ENCODE measurements at regions not wholly inside any gene's neighbourhood (a gene's known extent, or its start where the extent isn't known, plus 50 kb on each side); places are given as distances from the start of the nearest gene placed in this dataset.

- intact Hi-C loops (cut with micrococcal nuclease): no loop called here
- no peaks in the 10 kb centered on the region for H3K36me3 ChIP-seq
- H3K9me3 ChIP-seq (replicated peaks): peaks cover 22% of the 10 kb centered on the region
- H3K4me1 ChIP-seq: no peaks in the 10 kb centered on the region
- no peak for DNase-seq
- TF ChIP-seq, protein P1, sequence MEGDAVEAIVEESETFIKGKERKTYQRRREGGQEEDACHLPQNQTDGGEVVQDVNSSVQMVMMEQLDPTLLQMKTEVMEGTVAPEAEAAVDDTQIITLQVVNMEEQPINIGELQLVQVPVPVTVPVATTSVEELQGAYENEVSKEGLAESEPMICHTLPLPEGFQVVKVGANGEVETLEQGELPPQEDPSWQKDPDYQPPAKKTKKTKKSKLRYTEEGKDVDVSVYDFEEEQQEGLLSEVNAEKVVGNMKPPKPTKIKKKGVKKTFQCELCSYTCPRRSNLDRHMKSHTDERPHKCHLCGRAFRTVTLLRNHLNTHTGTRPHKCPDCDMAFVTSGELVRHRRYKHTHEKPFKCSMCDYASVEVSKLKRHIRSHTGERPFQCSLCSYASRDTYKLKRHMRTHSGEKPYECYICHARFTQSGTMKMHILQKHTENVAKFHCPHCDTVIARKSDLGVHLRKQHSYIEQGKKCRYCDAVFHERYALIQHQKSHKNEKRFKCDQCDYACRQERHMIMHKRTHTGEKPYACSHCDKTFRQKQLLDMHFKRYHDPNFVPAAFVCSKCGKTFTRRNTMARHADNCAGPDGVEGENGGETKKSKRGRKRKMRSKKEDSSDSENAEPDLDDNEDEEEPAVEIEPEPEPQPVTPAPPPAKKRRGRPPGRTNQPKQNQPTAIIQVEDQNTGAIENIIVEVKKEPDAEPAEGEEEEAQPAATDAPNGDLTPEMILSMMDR (IDR thresholded peaks at IDR 0.05; ENCODE audit: borderline replicate concordance): no peak
- peaks cover 29% of the 10 kb centered on the region for H3K27me3 ChIP-seq (ENCODE audit: low read depth)
- no peak overlapping the region for H3K27ac ChIP-seq (replicated peaks)
- H3K4me3 ChIP-seq: no peak overlapping the region
Measured at GRCh38 chr10:47158116-47159071, 141.6 kb upstream of the GDF10 start.

GRCh38 chr10:47159361-47160260 is 140.4 kb upstream of the GDF10 start:
- H3K4me3 ChIP-seq: no peak overlapping the region
- peaks cover 37% of the 10 kb centered on the region for H3K27me3 ChIP-seq (ENCODE audit: low read depth)
- no peak overlapping the region for H3K27ac ChIP-seq (replicated peaks)
- TF ChIP-seq, protein P1 (IDR thresholded peaks at IDR 0.05; ENCODE audit: borderline replicate concordance): no peak
- peaks cover 16% of the 10 kb centered on the region for H3K9me3 ChIP-seq (replicated peaks)
- no peak for DNase-seq
- no peaks in the 10 kb centered on the region for H3K36me3 ChIP-seq
- no peaks in the 10 kb centered on the region for H3K4me1 ChIP-seq
- intact Hi-C loops (cut with micrococcal nuclease): no loop called here

GRCh38 chr10:47160261-47160908 is 139.6 kb upstream of the GDF10 start:
- Histone ChIP-seq H3K4me3 (no peak overlapping the region), H3K27ac (replicated peaks) (no peak overlapping the region), H3K36me3 (no peaks in the 10 kb centered on the region), H3K27me3 (ENCODE audit: low read depth) (peaks cover 45% of the 10 kb centered on the region), H3K9me3 (replicated peaks) (peaks cover 8% of the 10 kb centered on the region), H3K4me1 (peaks cover 4% of the 10 kb centered on the region)
- intact Hi-C loops (cut with micrococcal nuclease): no loop called here
- no peak for DNase-seq
- TF ChIP-seq, protein P1 (IDR thresholded peaks at IDR 0.05; ENCODE audit: borderline replicate concordance): no peak

- Histone ChIP-seq H3K27me3 (ENCODE audit: low read depth) (peaks cover 45% of the 10 kb centered on the region), H3K4me1 (peaks cover 10% of the 10 kb centered on the region), H3K27ac (replicated peaks) (no peak overlapping the region), H3K36me3 (no peaks in the 10 kb centered on the region), H3K9me3 (replicated peaks) (peaks cover 3% of the 10 kb centered on the region), H3K4me3 (no peak overlapping the region)
- intact Hi-C loops (cut with micrococcal nuclease): no loop called here
- DNase-seq: no peak
- TF ChIP-seq, protein P1 (IDR thresholded peaks at IDR 0.05; ENCODE audit: borderline replicate concordance): no peak
Measured at GRCh38 chr10:47160967-47161366, 139.0 kb upstream of the GDF10 start.

GRCh38 chr10:47161465-47161864 is 138.5 kb upstream of the GDF10 start:
- H3K9me3 ChIP-seq (replicated peaks): no peaks in the 10 kb centered on the region
- intact Hi-C loops (cut with micrococcal nuclease): no loop called here
- no peak overlapping the region for H3K27ac ChIP-seq (replicated peaks)
- H3K36me3 ChIP-seq: no peaks in the 10 kb centered on the region
- peaks cover 50% of the 10 kb centered on the region for H3K27me3 ChIP-seq (ENCODE audit: low read depth)
- TF ChIP-seq, protein P1 (IDR thresholded peaks at IDR 0.05; ENCODE audit: borderline replicate concordance): no peak
- peaks cover 14% of the 10 kb centered on the region for H3K4me1 ChIP-seq
- DNase-seq: no peak
- no peak overlapping the region for H3K4me3 ChIP-seq

All from left ventricle myocardium inferior (tissue), 1 donor.